ENCODE measurements at regions not wholly inside any gene's neighbourhood (a gene's known extent, or its start where the extent isn't known, plus 50 kb on each side); places are given as distances from the start of the nearest gene placed in this dataset.

GRCh38 chr7:34603711-34604444 lies 54.1 kb upstream of the NPSR1 start:
- no peak for DNase-seq (ENCODE audit: low spot score)

All from HuH-7.5 (cell line).